Epithelial cell of proximal tubule (primary cell): ENCODE measurements at regions not wholly inside any gene's neighbourhood (a gene's known extent, or its start where the extent isn't known, plus 50 kb on each side); places are given as distances from the start of the nearest gene placed in this dataset.
A peak's percentile ranks its signal among the peaks of the same experiment; 100 is the strongest.

ENCODE experiments used
- DNase-seq: peaks from one replicate; pipeline ENCODE4 v3.0.0-alpha.2; 2011; ENCODE audit warnings: low read depth
- H3K4me3 ChIP-seq: 2 replicates; pipeline ENCODE4 v1.5.1; 2011; ENCODE audit warnings: low read depth, mild to moderate bottlenecking, low read length
- TF ChIP-seq, protein P1 (sequence below): conservative IDR thresholded peaks from 2 replicates; pipeline ENCODE4 v1.5.1; 2012; ENCODE audit warnings: low read depth, mild to moderate bottlenecking, low read length

DNA sequence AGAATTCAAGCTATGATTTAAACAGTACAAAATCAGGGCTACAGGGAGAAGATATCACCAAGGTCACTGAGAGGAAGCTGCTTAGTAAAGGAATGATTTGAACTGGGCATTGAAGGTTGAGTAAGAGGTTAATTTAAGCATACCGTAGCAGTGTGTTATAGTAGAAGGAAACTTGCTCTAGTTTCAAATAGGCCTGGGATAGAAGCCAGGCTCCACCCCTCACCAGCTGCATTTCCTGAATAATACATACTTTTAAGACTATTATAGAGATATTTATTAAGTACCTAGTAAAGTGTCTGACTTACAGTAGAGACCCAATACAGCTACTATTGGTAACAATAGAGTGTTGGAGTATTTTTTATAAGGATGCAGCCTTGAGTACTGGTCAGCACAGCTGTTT, 118.0 kb upstream of the GLRA2 start:
- TF ChIP-seq, protein P1, sequence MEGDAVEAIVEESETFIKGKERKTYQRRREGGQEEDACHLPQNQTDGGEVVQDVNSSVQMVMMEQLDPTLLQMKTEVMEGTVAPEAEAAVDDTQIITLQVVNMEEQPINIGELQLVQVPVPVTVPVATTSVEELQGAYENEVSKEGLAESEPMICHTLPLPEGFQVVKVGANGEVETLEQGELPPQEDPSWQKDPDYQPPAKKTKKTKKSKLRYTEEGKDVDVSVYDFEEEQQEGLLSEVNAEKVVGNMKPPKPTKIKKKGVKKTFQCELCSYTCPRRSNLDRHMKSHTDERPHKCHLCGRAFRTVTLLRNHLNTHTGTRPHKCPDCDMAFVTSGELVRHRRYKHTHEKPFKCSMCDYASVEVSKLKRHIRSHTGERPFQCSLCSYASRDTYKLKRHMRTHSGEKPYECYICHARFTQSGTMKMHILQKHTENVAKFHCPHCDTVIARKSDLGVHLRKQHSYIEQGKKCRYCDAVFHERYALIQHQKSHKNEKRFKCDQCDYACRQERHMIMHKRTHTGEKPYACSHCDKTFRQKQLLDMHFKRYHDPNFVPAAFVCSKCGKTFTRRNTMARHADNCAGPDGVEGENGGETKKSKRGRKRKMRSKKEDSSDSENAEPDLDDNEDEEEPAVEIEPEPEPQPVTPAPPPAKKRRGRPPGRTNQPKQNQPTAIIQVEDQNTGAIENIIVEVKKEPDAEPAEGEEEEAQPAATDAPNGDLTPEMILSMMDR = no peak
- H3K4me3 ChIP-seq = no peak overlapping the region
- no peak for DNase-seq

DNA sequence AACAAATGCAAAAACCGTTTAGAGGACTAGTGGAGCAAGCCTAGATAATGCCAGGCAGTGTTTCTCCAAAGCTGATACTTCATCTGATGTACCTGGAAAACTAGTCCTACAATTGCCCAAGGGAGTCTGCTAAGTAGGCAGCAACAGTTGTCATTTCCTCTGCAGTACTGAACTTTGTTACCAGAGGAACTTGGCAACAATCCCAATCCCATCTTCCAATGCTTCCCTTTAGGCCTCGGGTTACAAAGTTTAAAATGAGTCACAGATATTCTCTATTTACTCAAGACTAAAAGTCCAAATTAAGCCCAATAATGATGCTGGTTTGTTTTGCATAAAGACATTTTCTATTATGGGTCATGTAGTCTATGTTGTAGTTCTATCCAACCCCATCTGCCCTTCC, 120.0 kb upstream of the GLRA2 start:
- no peak for DNase-seq
- H3K4me3 ChIP-seq = no peak overlapping the region
- TF ChIP-seq, protein P1 = no peak

DNA sequence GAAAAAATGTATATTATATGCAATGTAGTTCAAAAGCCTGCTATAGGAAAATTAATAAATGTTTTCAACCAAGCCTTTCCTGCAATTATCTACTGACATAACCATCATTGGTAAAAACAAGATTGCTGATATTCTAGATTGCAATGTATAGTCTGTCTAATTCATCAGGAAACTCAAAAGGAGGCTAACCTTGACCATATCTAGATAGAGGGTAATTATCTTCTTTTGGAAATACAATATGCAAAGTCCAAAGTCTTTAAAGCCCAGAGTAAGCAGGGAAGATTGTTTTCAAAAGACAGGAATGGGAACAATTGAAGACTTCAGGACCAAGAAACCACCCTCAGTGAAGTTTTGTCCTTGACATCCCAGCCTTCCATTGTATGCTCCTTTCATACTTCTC, 123.1 kb upstream of the GLRA2 start:
- no peak for DNase-seq
- H3K4me3 ChIP-seq = no peak overlapping the region
- TF ChIP-seq, protein P1 = no peak

DNA sequence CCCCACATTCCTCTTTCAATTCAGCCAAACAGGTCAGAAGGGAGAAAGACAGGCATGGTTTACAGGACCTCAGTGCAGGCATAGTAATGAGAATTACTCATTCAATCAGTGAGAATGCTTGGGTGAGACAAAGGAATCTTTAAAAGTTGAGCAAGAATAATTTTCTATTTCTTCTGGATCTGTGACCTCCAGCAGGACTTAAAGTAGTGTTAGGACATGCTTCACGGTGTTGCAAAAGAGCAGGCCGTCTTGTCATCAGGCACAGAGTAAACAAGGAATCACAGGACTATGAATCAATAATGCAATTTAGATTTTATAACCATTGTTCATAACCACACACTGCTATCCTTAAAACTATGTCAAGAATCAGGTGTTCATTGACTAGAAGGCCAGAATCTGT, 130.6 kb upstream of the GLRA2 start:
- no peak overlapping the region for H3K4me3 ChIP-seq
- DNase-seq = peak; percentile 68
- TF ChIP-seq, protein P1 = no peak

DNA sequence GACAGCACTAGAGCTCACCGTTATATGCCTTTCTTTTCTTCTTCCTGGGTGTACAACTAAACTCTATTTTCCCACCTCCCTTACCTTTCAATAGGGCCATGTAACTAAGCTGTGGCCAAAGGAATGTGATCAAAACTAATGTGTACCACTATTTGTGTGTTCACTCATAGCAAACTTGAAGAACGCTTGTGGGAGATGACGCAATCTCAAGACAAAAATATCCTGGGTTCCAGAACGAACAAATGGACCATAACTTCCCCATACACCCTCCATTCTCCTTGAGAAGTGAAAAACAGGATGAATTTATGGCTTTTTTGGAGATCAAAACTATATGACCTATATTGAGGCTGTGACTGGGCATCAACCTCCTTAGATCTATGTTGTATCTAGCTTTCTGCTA, 139.7 kb upstream of the GLRA2 start:
- no peak for DNase-seq
- H3K4me3 ChIP-seq = no peak overlapping the region
- TF ChIP-seq, protein P1 = no peak

DNA sequence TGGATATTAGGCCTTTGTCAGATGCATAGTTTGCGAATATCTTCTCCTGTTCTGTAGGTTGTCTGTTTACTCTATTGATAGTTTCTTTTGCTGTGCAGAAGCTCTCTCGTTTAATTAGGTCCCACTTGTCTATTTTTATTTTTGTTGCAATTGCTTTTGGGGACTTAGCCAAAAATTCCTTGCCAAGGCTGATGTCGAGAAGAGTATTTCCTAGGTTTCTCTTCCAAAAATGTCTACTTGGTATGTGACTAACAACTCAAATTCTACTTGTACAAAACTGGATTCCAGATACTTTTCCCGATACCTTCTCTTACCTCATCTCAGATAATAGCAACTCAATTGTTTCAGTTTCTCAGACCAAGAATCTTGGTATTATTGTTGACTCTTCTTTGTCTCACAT, 142.4 kb upstream of the GLRA2 start:
- no peak overlapping the region for H3K4me3 ChIP-seq
- no peak for DNase-seq
- TF ChIP-seq, protein P1 = no peak

DNA sequence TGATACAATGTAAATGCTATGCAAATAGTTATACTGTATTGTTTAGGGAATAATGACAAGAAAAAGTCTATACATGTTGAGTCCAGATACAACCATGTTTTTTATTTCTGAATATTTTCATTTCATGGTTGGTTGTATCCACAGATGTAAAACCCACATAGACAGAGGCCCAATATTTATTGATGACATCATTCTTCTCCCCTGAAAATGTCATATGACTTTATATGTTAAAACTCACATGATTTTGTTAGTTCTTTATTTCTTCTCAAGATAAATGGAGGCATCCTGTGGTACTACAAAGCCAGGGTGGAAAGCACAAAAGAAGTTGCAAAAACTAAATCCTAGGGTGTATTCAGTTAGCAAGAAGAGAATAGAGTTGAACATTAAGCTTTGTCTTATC, 149.3 kb upstream of the GLRA2 start:
- TF ChIP-seq, protein P1 = no peak
- no peak overlapping the region for H3K4me3 ChIP-seq
- no peak for DNase-seq
